Neural progenitor cell (in vitro differentiated cells): ENCODE measurements at regions not wholly inside any gene's neighbourhood (a gene's known extent, or its start where the extent isn't known, plus 50 kb on each side); places are given as distances from the start of the nearest gene placed in this dataset.

Source experiments
- EZH2 ChIP-seq: fragments of 200-600 bp; sonication (generic); IDR thresholded peaks from 2 replicates; pipeline ENCODE4 v1.6.1; 2017; ENCODE audit warnings: antibody characterized with exemption, mild to moderate bottlenecking, moderate library complexity
- EZH2phosphoT487 ChIP-seq: fragments of 200-600 bp; sonication (generic); IDR thresholded peaks from 2 replicates; pipeline ENCODE4 v1.6.1; 2017; ENCODE audit warnings: antibody characterized with exemption
- TF ChIP-seq, protein P1 (sequence below): fragments of 200-600 bp; sonication (generic); IDR thresholded peaks from 2 replicates; pipeline ENCODE4 v1.5.1; 2017; ENCODE audit warnings: antibody characterized with exemption, mild to moderate bottlenecking

DNA sequence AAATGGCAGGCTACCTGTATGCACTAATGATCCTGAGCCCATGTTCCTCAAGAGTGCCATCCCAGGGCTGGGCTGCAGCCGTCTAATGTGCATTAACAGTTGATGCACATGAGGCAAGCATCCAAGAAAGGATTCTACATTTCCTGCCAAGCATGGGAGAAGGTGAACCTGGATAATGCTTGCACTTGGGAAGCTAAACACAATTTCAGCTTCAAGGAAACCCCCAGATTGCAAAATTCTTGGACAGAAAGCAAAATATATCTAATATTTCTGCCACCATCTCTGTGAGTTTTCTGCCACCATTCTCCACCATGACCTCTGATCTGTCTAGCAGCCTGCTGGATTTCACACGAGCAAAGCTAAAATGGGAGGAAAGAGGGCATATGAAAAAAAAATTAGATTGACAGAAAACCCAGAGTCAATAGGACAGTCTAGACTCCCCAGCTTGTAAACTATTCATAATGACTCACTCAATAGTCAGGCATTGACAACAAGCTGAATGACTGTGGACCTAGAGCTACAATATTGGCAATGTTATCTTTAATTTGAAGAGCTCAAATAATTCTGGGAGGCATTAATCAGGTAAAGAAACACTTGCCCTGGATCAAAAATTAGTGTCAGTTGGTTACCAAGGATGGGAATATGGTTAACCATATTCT is 91.9 kb upstream of the BCL2L14 start:
- TF ChIP-seq EZH2phosphoT487 (no peak), EZH2 (no peak)
- TF ChIP-seq, protein P1, sequence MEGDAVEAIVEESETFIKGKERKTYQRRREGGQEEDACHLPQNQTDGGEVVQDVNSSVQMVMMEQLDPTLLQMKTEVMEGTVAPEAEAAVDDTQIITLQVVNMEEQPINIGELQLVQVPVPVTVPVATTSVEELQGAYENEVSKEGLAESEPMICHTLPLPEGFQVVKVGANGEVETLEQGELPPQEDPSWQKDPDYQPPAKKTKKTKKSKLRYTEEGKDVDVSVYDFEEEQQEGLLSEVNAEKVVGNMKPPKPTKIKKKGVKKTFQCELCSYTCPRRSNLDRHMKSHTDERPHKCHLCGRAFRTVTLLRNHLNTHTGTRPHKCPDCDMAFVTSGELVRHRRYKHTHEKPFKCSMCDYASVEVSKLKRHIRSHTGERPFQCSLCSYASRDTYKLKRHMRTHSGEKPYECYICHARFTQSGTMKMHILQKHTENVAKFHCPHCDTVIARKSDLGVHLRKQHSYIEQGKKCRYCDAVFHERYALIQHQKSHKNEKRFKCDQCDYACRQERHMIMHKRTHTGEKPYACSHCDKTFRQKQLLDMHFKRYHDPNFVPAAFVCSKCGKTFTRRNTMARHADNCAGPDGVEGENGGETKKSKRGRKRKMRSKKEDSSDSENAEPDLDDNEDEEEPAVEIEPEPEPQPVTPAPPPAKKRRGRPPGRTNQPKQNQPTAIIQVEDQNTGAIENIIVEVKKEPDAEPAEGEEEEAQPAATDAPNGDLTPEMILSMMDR: no peak
